ENCODE measurements at regions not wholly inside any gene's neighbourhood (a gene's known extent, or its start where the extent isn't known, plus 50 kb on each side); places are given as distances from the start of the nearest gene placed in this dataset.

- no peak for TF ChIP-seq CTCF (IDR thresholded peaks at IDR 0.05)
- no peak for TF ChIP-seq POLR2A (IDR thresholded peaks at IDR 0.05)
Observed at GRCh38 chrX:14266705-14267104, 237.0 kb upstream of the GEMIN8 start.
